Endodermal cell (in vitro differentiated cells): ENCODE measurements at regions not wholly inside any gene's neighbourhood (a gene's known extent, or its start where the extent isn't known, plus 50 kb on each side); places are given as distances from the start of the nearest gene placed in this dataset.

Experiments used
- DNase-seq: peaks from one replicate; pipeline ENCODE4 v3.0.0-alpha.2; 2017
- H3K27ac ChIP-seq: 2 replicates; pipeline ENCODE4 v1.5.1; 2013; ENCODE audit warnings: mild to moderate bottlenecking, low read depth, low read length, moderate library complexity
- H3K27me3 ChIP-seq: 2 replicates; pipeline ENCODE4 v1.6.1; 2013; ENCODE audit warnings: mild to moderate bottlenecking, low read length, moderate library complexity; ENCODE audit not compliant: insufficient read depth, control insufficient read depth, poor library complexity, severe bottlenecking
- H3K36me3 ChIP-seq: 2 replicates; pipeline ENCODE4 v1.7.0; 2013; ENCODE audit warnings: mild to moderate bottlenecking, low read length, moderate library complexity; ENCODE audit not compliant: control insufficient read depth, insufficient read depth
- H3K4me1 ChIP-seq: one replicate; pipeline ENCODE4 v1.7.0; 2013; ENCODE audit warnings: low read length; ENCODE audit not compliant: control insufficient read depth, insufficient read depth
- H3K4me3 ChIP-seq: 2 replicates; pipeline ENCODE4 v1.5.1; 2013; ENCODE audit warnings: mild to moderate bottlenecking, low read length, moderate library complexity
- H3K9ac ChIP-seq: 2 replicates; pipeline ENCODE4 v1.6.1; 2013; ENCODE audit warnings: mild to moderate bottlenecking, low read length, moderate library complexity; ENCODE audit not compliant: poor library complexity, severe bottlenecking; ENCODE audit errors: extremely low read depth
- H3K9me3 ChIP-seq: 2 replicates; pipeline ENCODE4 v1.6.1; 2013; ENCODE audit warnings: mild to moderate bottlenecking, low read length, moderate library complexity; ENCODE audit not compliant: control insufficient read depth
- H3K27ac Mint-ChIP-seq: 2 replicates; pipeline ENCODE4 v1.8.0; 2020; ENCODE audit warnings: mixed read lengths
- H3K27me3 Mint-ChIP-seq: 2 replicates; pipeline ENCODE4 v1.8.0; 2021; ENCODE audit warnings: mild to moderate bottlenecking, mixed read lengths; ENCODE audit not compliant: insufficient read depth
- H3K36me3 Mint-ChIP-seq: 2 replicates; pipeline ENCODE4 v1.8.0; 2020; ENCODE audit warnings: low read depth, mixed read lengths
- H3K4me1 Mint-ChIP-seq: 2 replicates; pipeline ENCODE4 v1.8.0; 2020; ENCODE audit warnings: mixed read lengths
- H3K4me3 Mint-ChIP-seq: 2 replicates; pipeline ENCODE4 v1.8.0; 2020; ENCODE audit warnings: mild to moderate bottlenecking, moderate library complexity, mixed read lengths
- H3K9me3 Mint-ChIP-seq: 2 replicates; pipeline ENCODE4 v1.8.0; 2020; ENCODE audit warnings: mild to moderate bottlenecking, mixed read lengths
- WGBS, 2 experiments: methylation state at CpG; one replicate each; pipeline versions ENCODE4 v1.1.5 to v1.1.7; 2013; ENCODE audit warnings: missing lambda C conversion rate in 2 of 2, mixed read lengths in 1 of 2; ENCODE audit not compliant: insufficient coverage in 1 of 2, insufficient read length in 1 of 2; 5-methylcytosine and 5-hydroxymethylcytosine counted together
- TF ChIP-seq, protein P1 (sequence below): fragments of 200-600 bp; sonication (generic); conservative IDR thresholded peaks from 2 replicates; pipeline ENCODE4 v1.5.0; 2021; ENCODE audit warnings: antibody characterized with exemption, mild to moderate bottlenecking

DNA sequence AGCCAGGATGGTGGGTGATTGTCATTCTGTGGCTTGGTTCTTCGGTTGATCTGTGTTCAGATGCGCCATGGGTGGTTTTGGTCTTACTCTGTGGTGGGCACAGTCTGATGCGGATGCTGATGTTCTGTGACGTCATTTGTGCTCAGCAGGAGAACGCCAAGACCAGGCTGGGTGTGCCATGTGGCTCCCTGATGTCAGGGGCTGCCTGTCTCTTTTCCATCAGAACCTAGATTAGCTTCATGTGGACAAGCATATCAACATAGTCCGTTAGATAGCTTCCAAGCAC, 100.6 kb upstream of the ARL4C start:
- Histone ChIP-seq H3K4me3 (no peak overlapping the region), H3K9ac (no peak overlapping the region), H3K4me1 (no peaks in the 10 kb centered on the region), H3K9me3 (no peaks in the 10 kb centered on the region), H3K36me3 (no peaks in the 10 kb centered on the region), H3K27me3 (no peaks in the 10 kb centered on the region), H3K27ac (no peak overlapping the region)
- no peak for DNase-seq
- Mint-ChIP-seq H3K36me3 (no peaks in the 10 kb centered on the region), H3K4me3 (no peak overlapping the region), H3K27ac (no peak overlapping the region), H3K4me1 (peaks cover 14% of the 10 kb centered on the region), H3K27me3 (no peaks in the 10 kb centered on the region), H3K9me3 (peaks cover 2% of the 10 kb centered on the region)
- WGBS, 2 experiments = 96% methylated on average over 6 of the region's 6 CpGs; no CpG with 5 or more reads in 1 of the 2 experiments
- TF ChIP-seq, protein P1, sequence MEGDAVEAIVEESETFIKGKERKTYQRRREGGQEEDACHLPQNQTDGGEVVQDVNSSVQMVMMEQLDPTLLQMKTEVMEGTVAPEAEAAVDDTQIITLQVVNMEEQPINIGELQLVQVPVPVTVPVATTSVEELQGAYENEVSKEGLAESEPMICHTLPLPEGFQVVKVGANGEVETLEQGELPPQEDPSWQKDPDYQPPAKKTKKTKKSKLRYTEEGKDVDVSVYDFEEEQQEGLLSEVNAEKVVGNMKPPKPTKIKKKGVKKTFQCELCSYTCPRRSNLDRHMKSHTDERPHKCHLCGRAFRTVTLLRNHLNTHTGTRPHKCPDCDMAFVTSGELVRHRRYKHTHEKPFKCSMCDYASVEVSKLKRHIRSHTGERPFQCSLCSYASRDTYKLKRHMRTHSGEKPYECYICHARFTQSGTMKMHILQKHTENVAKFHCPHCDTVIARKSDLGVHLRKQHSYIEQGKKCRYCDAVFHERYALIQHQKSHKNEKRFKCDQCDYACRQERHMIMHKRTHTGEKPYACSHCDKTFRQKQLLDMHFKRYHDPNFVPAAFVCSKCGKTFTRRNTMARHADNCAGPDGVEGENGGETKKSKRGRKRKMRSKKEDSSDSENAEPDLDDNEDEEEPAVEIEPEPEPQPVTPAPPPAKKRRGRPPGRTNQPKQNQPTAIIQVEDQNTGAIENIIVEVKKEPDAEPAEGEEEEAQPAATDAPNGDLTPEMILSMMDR = no peak

DNA sequence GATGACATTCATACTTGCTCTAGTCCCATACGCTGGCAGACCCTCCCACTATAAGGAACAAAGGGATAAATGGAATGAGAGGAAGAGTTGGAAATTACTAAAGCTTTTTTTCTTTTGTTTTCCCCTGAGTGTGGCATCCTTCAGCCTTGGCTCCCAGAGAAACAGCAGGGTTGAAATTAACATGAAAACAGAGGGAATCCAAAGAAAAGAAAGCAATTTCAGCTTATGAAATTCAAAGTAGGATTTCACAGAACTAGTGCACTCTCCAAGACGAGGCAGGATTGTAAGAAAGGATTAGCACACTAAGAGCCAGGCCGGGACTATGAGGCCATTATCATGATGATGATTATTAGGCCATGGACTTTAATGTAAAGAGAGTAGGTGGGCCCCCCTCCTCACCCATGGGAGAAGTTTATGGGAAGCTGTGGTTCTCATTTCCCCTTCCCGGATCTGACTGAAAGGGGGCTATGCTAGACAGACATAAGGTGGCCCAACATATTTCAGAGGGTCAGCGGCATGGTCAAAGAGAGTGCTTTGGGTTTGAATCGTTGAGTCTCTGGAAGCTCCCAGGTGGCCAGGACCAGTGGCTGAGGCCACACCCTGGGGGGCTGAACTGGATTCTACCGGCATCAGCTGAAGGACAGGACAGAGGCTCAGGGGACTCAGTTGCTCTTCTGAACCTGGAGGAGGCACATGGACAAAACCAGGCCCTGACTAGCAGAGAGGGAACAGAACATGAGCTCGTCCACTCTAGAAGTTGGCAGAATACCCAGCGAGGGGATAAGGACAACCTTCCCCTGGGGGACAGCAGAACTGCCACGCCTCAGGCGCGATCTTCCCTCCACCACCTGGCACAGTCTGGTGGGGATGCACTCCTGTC, 100.1 kb upstream of the ARL4C start:
- no peaks in the 10 kb centered on the region for H3K36me3 ChIP-seq
- Mint-ChIP-seq H3K4me3 (no peak overlapping the region), H3K27ac (no peak overlapping the region), H3K27me3 (no peaks in the 10 kb centered on the region), H3K4me1 (peaks cover 14% of the 10 kb centered on the region), H3K36me3 (no peaks in the 10 kb centered on the region), H3K9me3 (peaks cover 2% of the 10 kb centered on the region)
- no peak overlapping the region for H3K4me3 ChIP-seq
- no peaks in the 10 kb centered on the region for H3K4me1 ChIP-seq
- DNase-seq = no peak
- H3K9ac ChIP-seq = no peak overlapping the region
- H3K27ac ChIP-seq = peak overlapping the region; percentile 94
- TF ChIP-seq, protein P1 = no peak
- no peaks in the 10 kb centered on the region for H3K27me3 ChIP-seq
- 67 to 73% methylated on average over 6 to 11 of the region's 12 CpGs for WGBS, 2 experiments
- H3K9me3 ChIP-seq = no peaks in the 10 kb centered on the region

DNA sequence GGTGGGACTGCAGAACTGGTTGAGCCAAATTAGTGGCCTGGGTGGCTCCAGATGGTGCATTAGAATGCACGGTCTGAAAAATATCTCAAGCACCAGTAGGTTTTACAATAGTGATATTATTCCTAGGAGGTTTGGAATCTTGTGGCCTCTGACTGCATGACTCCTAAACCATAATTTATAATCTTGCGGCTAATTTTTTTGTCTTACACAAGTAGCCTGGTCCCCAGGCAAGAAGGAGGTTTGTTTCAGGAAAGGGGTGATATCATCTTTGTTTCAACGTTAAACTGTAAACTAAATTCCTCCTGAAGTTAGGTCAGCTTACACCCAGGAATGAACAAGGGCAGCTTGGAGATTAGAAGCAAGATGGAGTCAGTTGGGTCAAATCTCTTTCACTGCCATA, 98.9 kb upstream of the ARL4C start:
- Mint-ChIP-seq H3K27ac (no peak overlapping the region), H3K36me3 (no peaks in the 10 kb centered on the region), H3K4me1 (peaks cover 9% of the 10 kb centered on the region), H3K27me3 (no peaks in the 10 kb centered on the region), H3K9me3 (peaks cover 2% of the 10 kb centered on the region), H3K4me3 (no peak overlapping the region)
- H3K4me3 ChIP-seq = no peak overlapping the region
- no peak for DNase-seq
- no peak overlapping the region for H3K9ac ChIP-seq
- H3K27ac ChIP-seq = peak overlapping the region; percentile 94
- H3K36me3 ChIP-seq = no peaks in the 10 kb centered on the region
- TF ChIP-seq, protein P1 = no peak
- H3K4me1 ChIP-seq = no peaks in the 10 kb centered on the region
- no peaks in the 10 kb centered on the region for H3K9me3 ChIP-seq
- WGBS, 2 experiments = 44 to 90% methylated on average over 1 to 3 of the region's 3 CpGs
- H3K27me3 ChIP-seq = no peaks in the 10 kb centered on the region
